GM18870 (cell line): ENCODE measurements at regions not wholly inside any gene's neighbourhood (a gene's known extent, or its start where the extent isn't known, plus 50 kb on each side); places are given as distances from the start of the nearest gene placed in this dataset.

Experiments
- ATAC-seq: cut with Tn5 transposase; IDR thresholded peaks from one replicate; pipeline ENCODE4 v1.9.1; 2021; ENCODE audit warnings: moderate library complexity; ENCODE audit not compliant: unreplicated experiment

- no peak for ATAC-seq
Observed at GRCh38 chr18:56096861-56097260, 508.9 kb upstream of the TCF4 start.

GRCh38 chr18:56089612-56090258 lies 501.7 kb upstream of the TCF4 start:
- ATAC-seq, result no peak

- no peak for ATAC-seq
Observed at GRCh38 chr18:56086786-56087185, 498.8 kb upstream of the TCF4 start.

GRCh38 chr18:56086176-56086575 lies 498.2 kb upstream of the TCF4 start:
- no peak for ATAC-seq

GRCh38 chr18:56085551-56085950 lies 497.6 kb upstream of the TCF4 start:
- ATAC-seq, result no peak

- no peak for ATAC-seq
Observed at GRCh38 chr18:56083523-56084287, 495.7 kb upstream of the TCF4 start.

- ATAC-seq, result no peak
Observed at GRCh38 chr18:56083097-56083521, 495.1 kb upstream of the TCF4 start.

- ATAC-seq, result no peak
Observed at GRCh38 chr18:56076723-56077122, 488.7 kb upstream of the TCF4 start.

- ATAC-seq, result no peak
Observed at GRCh38 chr18:56068701-56069100, 480.7 kb upstream of the TCF4 start.

- ATAC-seq, result no peak
Observed at GRCh38 chr18:56067969-56068671, 480.1 kb upstream of the TCF4 start.

GRCh38 chr18:56067214-56067894 lies 479.4 kb upstream of the TCF4 start:
- no peak for ATAC-seq

- no peak for ATAC-seq
Observed at GRCh38 chr18:56066524-56067213, 478.7 kb upstream of the TCF4 start.

GRCh38 chr18:56065086-56065485 lies 477.1 kb upstream of the TCF4 start:
- ATAC-seq, result no peak

- ATAC-seq, result no peak
Observed at GRCh38 chr18:56062931-56063330, 474.9 kb upstream of the TCF4 start.

GRCh38 chr18:56060967-56061541 lies 473.1 kb upstream of the TCF4 start:
- no peak for ATAC-seq

GRCh38 chr18:56052202-56052601 lies 464.2 kb upstream of the TCF4 start:
- no peak for ATAC-seq

- ATAC-seq, result no peak
Observed at GRCh38 chr18:56044239-56044638, 456.2 kb upstream of the TCF4 start.

- no peak for ATAC-seq
Observed at GRCh38 chr18:56043641-56044061, 455.7 kb upstream of the TCF4 start.

GRCh38 chr18:56042915-56043536 lies 455.0 kb upstream of the TCF4 start:
- no peak for ATAC-seq
